ENCODE measurements at regions not wholly inside any gene's neighbourhood (a gene's known extent, or its start where the extent isn't known, plus 50 kb on each side); places are given as distances from the start of the nearest gene placed in this dataset.

DNA sequence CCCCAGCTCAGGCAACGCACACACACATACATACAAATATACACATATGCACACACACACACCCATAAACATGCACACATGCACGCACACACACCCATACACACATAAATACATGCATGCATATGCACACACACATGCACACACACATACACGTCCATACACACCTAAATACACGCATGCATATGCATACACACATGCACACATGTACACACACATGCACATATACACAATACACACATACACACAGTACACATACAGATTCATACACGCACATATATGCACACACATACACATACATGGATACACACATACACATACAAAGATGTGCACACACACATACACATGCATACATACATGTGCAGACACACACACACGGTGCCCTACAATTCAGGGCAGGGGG, 496.6 kb downstream of the TBC1D22A start:
- no peaks in the 10 kb centered on the region for H3K4me1 ChIP-seq (ENCODE audit: insufficient read depth, low read length)
- H2AFZ ChIP-seq (ENCODE audit: low read length) = no peak overlapping the region
- H3F3A ChIP-seq (ENCODE audit: low read length, unreplicated experiment) = no peaks in the 10 kb centered on the region
- no peaks in the 10 kb centered on the region for H3K36me3 ChIP-seq (ENCODE audit: low read depth, low read length)
- H4K20me1 ChIP-seq (ENCODE audit: low read length) = no peaks in the 10 kb centered on the region
- no peaks in the 10 kb centered on the region for H3K9me2 ChIP-seq (replicated peaks; ENCODE audit: low read length)
- ChIA-PET CTCF (no interaction called here), POLR2A (ENCODE audit: unreplicated experiment) (no interaction called here)
- H3K9ac ChIP-seq (ENCODE audit: low read length) = no peak overlapping the region
- no TSS peak for BruUV-seq (replicated peaks)
- TF ChIP-seq EZH2 (IDR thresholded peaks at IDR 0.05; ENCODE audit: low read length, unreplicated experiment) (no peak), EZH2phosphoT487 (IDR thresholded peaks at IDR 0.05; ENCODE audit: borderline replicate concordance, low read length) (no peak), CTCF (conservative IDR thresholded peaks at IDR 0.05; ENCODE audit: low read depth, low read length) (no peak)
- no peaks in the 10 kb centered on the region for H3K79me2 ChIP-seq (ENCODE audit: low read length)
- H3K4me2 ChIP-seq (ENCODE audit: low read length) = no peak overlapping the region
- no peak for ATAC-seq
- no peaks in the 10 kb centered on the region for H3K9me3 ChIP-seq (ENCODE audit: low read length)
- no peaks in the 10 kb centered on the region for H3K27me3 ChIP-seq (ENCODE audit: low read length)
- intact Hi-C loops (cut with micrococcal nuclease) = no loop called here
- H3K4me3 ChIP-seq (ENCODE audit: low read length) = no peak overlapping the region
- DNase-seq = no peak
- H3K27ac ChIP-seq (ENCODE audit: low read length) = no peak overlapping the region

DNA sequence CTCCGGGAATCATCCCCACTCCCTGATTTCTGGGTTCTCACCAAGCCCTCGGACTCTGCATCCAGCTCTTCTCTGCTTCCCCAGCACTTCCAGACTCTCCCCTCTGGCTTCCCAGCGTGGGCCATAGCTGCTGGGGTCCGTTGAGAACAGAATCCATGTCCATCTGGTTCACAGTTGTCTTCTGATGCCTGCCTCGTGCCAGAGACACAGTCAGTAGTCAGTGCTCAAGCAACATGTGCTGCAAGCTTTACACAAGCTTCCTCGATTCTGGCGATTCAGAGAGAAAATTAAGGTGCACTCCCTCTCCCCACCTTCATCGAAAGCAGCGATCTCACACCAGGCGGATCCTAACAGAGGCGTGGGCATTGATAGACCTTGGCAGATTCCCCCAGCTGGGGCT, 495.5 kb downstream of the TBC1D22A start:
- H3K9me3 ChIP-seq (ENCODE audit: low read length) = no peaks in the 10 kb centered on the region
- DNase-seq = no peak
- CTCF ChIA-PET = no interaction called here
- no TSS peak for BruUV-seq (replicated peaks)
- POLR2A ChIA-PET (ENCODE audit: unreplicated experiment) = no interaction called here
- H3K9ac ChIP-seq (ENCODE audit: low read length) = no peak overlapping the region
- no peak overlapping the region for H3K4me2 ChIP-seq (ENCODE audit: low read length)
- H4K20me1 ChIP-seq (ENCODE audit: low read length) = no peaks in the 10 kb centered on the region
- H3K4me3 ChIP-seq (ENCODE audit: low read length) = no peak overlapping the region
- H3K27me3 ChIP-seq (ENCODE audit: low read length) = no peaks in the 10 kb centered on the region
- no peak overlapping the region for H3K27ac ChIP-seq (ENCODE audit: low read length)
- H3K79me2 ChIP-seq (ENCODE audit: low read length) = no peaks in the 10 kb centered on the region
- H3K36me3 ChIP-seq (ENCODE audit: low read depth, low read length) = no peaks in the 10 kb centered on the region
- no peaks in the 10 kb centered on the region for H3F3A ChIP-seq (ENCODE audit: low read length, unreplicated experiment)
- ATAC-seq = no peak
- TF ChIP-seq EZH2 (IDR thresholded peaks at IDR 0.05; ENCODE audit: low read length, unreplicated experiment) = no peak
- H3K9me2 ChIP-seq (replicated peaks; ENCODE audit: low read length) = no peaks in the 10 kb centered on the region
- intact Hi-C loops (cut with micrococcal nuclease) = no loop called here
- H3K4me1 ChIP-seq (ENCODE audit: insufficient read depth, low read length) = no peaks in the 10 kb centered on the region
- H2AFZ ChIP-seq (ENCODE audit: low read length) = no peak overlapping the region

- POLR2A ChIA-PET (ENCODE audit: unreplicated experiment) = no interaction called here
- BruUV-seq (replicated peaks) = no TSS peak
- intact Hi-C loops (cut with micrococcal nuclease) = no loop called here
- no peaks in the 10 kb centered on the region for H3K27me3 ChIP-seq (ENCODE audit: low read length)
- DNase-seq = no peak
- H3K4me2 ChIP-seq (ENCODE audit: low read length) = no peak overlapping the region
- H3K4me1 ChIP-seq (ENCODE audit: insufficient read depth, low read length) = no peaks in the 10 kb centered on the region
- no peak overlapping the region for H3K27ac ChIP-seq (ENCODE audit: low read length)
- no peaks in the 10 kb centered on the region for H3F3A ChIP-seq (ENCODE audit: low read length, unreplicated experiment)
- CTCF ChIA-PET = no interaction called here
- no peaks in the 10 kb centered on the region for H3K9me2 ChIP-seq (replicated peaks; ENCODE audit: low read length)
- no peaks in the 10 kb centered on the region for H3K36me3 ChIP-seq (ENCODE audit: low read depth, low read length)
- H3K4me3 ChIP-seq (ENCODE audit: low read length) = no peak overlapping the region
- no peaks in the 10 kb centered on the region for H3K79me2 ChIP-seq (ENCODE audit: low read length)
- no peaks in the 10 kb centered on the region for H3K9me3 ChIP-seq (ENCODE audit: low read length)
- H4K20me1 ChIP-seq (ENCODE audit: low read length) = no peaks in the 10 kb centered on the region
- TF ChIP-seq EZH2 (IDR thresholded peaks at IDR 0.05; ENCODE audit: low read length, unreplicated experiment) (no peak), EZH2phosphoT487 (IDR thresholded peaks at IDR 0.05; ENCODE audit: borderline replicate concordance, low read length) (no peak), CTCF (conservative IDR thresholded peaks at IDR 0.05; ENCODE audit: low read depth, low read length) (no peak)
- ATAC-seq = no peak
- H2AFZ ChIP-seq (ENCODE audit: low read length) = no peak overlapping the region
- no peak overlapping the region for H3K9ac ChIP-seq (ENCODE audit: low read length)
These were observed 495.1 kb downstream of the TBC1D22A start for GRCh38 chr22:47257566-47257965.

Measured in PC-3 (cell line).